Brain microvascular endothelial cell (primary cell): ENCODE measurements at regions not wholly inside any gene's neighbourhood (a gene's known extent, or its start where the extent isn't known, plus 50 kb on each side); places are given as distances from the start of the nearest gene placed in this dataset.

Experiments used
- DNase-seq: peaks from one replicate; pipeline ENCODE4 v3.0.0-alpha.2; 2020
- H3K27ac ChIP-seq: fragments of 250-450 bp; sonication (Bioruptor Pico); 2 replicates; pipeline ENCODE4 v1.5.1; 2020; ENCODE audit warnings: mild to moderate bottlenecking, moderate library complexity
- H3K27me3 ChIP-seq: fragments of 250-450 bp; sonication (Bioruptor Pico); replicated peaks from 2 replicates; pipeline ENCODE4 v1.5.1; 2020; ENCODE audit warnings: mild to moderate bottlenecking
- H3K36me3 ChIP-seq: fragments of 250-450 bp; sonication (Bioruptor Pico); replicated peaks from 2 replicates; pipeline ENCODE4 v1.5.1; 2020; ENCODE audit warnings: mild to moderate bottlenecking
- H3K4me3 ChIP-seq: 2 replicates; pipeline ENCODE4 v1.5.1; 2011; ENCODE audit warnings: low read depth, mild to moderate bottlenecking, control low read depth, low read length, moderate library complexity
- in situ Hi-C: cut with HindIII; loops from 2 replicates; pipeline ENCODE4 v1.10.0; 2017; ENCODE audit warnings: low sequenced_read_pairs, low pct_ligation_motif_present
- TF ChIP-seq, protein P1 (sequence below): IDR thresholded peaks from 2 replicates; pipeline ENCODE4 v1.5.1; 2011; ENCODE audit warnings: low read depth, mild to moderate bottlenecking, moderate library complexity, low read length, control low read depth, inconsistent platforms; ENCODE audit errors: missing control alignments

GRCh38 chr1:184326278-184326677 is 60.6 kb upstream of the C1orf21 start:
- no peaks in the 10 kb centered on the region for H3K27me3 ChIP-seq
- in situ Hi-C loops, result no loop called here
- TF ChIP-seq, protein P1, sequence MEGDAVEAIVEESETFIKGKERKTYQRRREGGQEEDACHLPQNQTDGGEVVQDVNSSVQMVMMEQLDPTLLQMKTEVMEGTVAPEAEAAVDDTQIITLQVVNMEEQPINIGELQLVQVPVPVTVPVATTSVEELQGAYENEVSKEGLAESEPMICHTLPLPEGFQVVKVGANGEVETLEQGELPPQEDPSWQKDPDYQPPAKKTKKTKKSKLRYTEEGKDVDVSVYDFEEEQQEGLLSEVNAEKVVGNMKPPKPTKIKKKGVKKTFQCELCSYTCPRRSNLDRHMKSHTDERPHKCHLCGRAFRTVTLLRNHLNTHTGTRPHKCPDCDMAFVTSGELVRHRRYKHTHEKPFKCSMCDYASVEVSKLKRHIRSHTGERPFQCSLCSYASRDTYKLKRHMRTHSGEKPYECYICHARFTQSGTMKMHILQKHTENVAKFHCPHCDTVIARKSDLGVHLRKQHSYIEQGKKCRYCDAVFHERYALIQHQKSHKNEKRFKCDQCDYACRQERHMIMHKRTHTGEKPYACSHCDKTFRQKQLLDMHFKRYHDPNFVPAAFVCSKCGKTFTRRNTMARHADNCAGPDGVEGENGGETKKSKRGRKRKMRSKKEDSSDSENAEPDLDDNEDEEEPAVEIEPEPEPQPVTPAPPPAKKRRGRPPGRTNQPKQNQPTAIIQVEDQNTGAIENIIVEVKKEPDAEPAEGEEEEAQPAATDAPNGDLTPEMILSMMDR, result no peak
- H3K4me3 ChIP-seq, result no peak overlapping the region
- H3K27ac ChIP-seq, result no peak overlapping the region
- DNase-seq, result no peak
- no peaks in the 10 kb centered on the region for H3K36me3 ChIP-seq

- TF ChIP-seq, protein P1, result no peak
- in situ Hi-C loops, result no loop called here
- DNase-seq, result no peak
- no peak overlapping the region for H3K4me3 ChIP-seq
- no peak overlapping the region for H3K27ac ChIP-seq
- no peaks in the 10 kb centered on the region for H3K27me3 ChIP-seq
- no peaks in the 10 kb centered on the region for H3K36me3 ChIP-seq
Observed at GRCh38 chr1:184329245-184329953, 57.4 kb upstream of the C1orf21 start.

GRCh38 chr1:184329962-184330868 is 56.6 kb upstream of the C1orf21 start:
- Histone ChIP-seq H3K4me3 (no peak overlapping the region), H3K36me3 (no peaks in the 10 kb centered on the region), H3K27ac (no peak overlapping the region), H3K27me3 (no peaks in the 10 kb centered on the region)
- TF ChIP-seq, protein P1, result no peak
- in situ Hi-C loops, result no loop called here
- DNase-seq, result peak; percentile 14

DNA sequence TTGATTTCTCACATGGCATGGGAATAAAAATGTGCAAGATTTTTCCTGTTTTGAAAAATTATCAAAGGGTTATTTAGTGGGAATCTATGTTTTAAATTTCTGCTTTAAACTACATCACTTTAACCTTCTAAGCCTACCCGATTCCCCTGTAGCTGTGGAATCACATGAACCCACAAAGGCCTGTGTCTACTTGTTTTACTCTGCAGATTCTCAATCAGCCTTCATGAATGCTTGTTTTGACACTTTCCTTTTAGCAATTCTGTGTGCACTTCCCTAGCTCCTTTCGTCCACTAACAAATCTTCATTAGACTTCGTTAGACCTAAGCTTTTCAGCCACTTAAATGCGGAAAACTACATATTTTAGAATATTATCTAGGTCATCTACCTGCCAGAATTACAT is 56.0 kb upstream of the C1orf21 start:
- DNase-seq, result no peak
- no peaks in the 10 kb centered on the region for H3K36me3 ChIP-seq
- H3K4me3 ChIP-seq, result no peak overlapping the region
- in situ Hi-C loops, result no loop called here
- H3K27me3 ChIP-seq, result no peaks in the 10 kb centered on the region
- TF ChIP-seq, protein P1, result no peak
- no peak overlapping the region for H3K27ac ChIP-seq
